HUES6 (cell line): ENCODE measurements at regions not wholly inside any gene's neighbourhood (a gene's known extent, or its start where the extent isn't known, plus 50 kb on each side); places are given as distances from the start of the nearest gene placed in this dataset.

Source experiments
- H3K27ac ChIP-seq: 2 replicates; pipeline ENCODE4 v1.7.0; 2013; ENCODE audit warnings: low read depth, mild to moderate bottlenecking, low read length, inconsistent platforms
- H3K27me3 ChIP-seq: 2 replicates; pipeline ENCODE4 v1.6.1; 2013; ENCODE audit warnings: low read length; ENCODE audit not compliant: control insufficient read depth, insufficient read depth
- H3K36me3 ChIP-seq: 2 replicates; pipeline ENCODE4 v1.6.1; 2013; ENCODE audit warnings: low read length; ENCODE audit not compliant: control insufficient read depth, insufficient read depth
- H3K4me1 ChIP-seq: 2 replicates; pipeline ENCODE4 v1.6.1; 2013; ENCODE audit warnings: low read length; ENCODE audit not compliant: control insufficient read depth, insufficient read depth
- H3K4me3 ChIP-seq: 2 replicates; pipeline ENCODE4 v1.5.1; 2013; ENCODE audit warnings: low read depth, low read length
- H3K9ac ChIP-seq: one replicate; pipeline ENCODE4 v1.6.1; 2013; ENCODE audit warnings: mild to moderate bottlenecking, low read length
- H3K9me3 ChIP-seq: 2 replicates; pipeline ENCODE4 v1.6.1; 2013; ENCODE audit warnings: low read depth, low read length; ENCODE audit not compliant: control insufficient read depth, insufficient read depth

GRCh38 chr20:39378776-39379175 is 416.6 kb downstream of the DHX35 start:
- Histone ChIP-seq H3K27ac (no peak overlapping the region), H3K36me3 (no peaks in the 10 kb centered on the region), H3K4me1 (peaks cover 3% of the 10 kb centered on the region; the same call in 1 of the 2 replicates), H3K27me3 (peaks cover 5% of the 10 kb centered on the region; the same call in 1 of the 2 replicates), H3K9me3 (no peaks in the 10 kb centered on the region), H3K4me3 (no peak overlapping the region), H3K9ac (no peak overlapping the region)

- H3K9ac ChIP-seq, result no peak overlapping the region
- H3K27me3 ChIP-seq, result peaks cover 5% of the 10 kb centered on the region; the same call in 1 of the 2 replicates
- peaks cover 3% of the 10 kb centered on the region; the same call in 1 of the 2 replicates for H3K4me1 ChIP-seq
- H3K36me3 ChIP-seq, result no peaks in the 10 kb centered on the region
- H3K4me3 ChIP-seq, result no peak overlapping the region
- H3K9me3 ChIP-seq, result no peaks in the 10 kb centered on the region
- no peak overlapping the region for H3K27ac ChIP-seq
Measured at GRCh38 chr20:39376788-39377187, 414.6 kb downstream of the DHX35 start.

GRCh38 chr20:39364320-39364719 is 402.2 kb downstream of the DHX35 start:
- Histone ChIP-seq H3K27me3 (no peaks in the 10 kb centered on the region), H3K9me3 (no peaks in the 10 kb centered on the region), H3K4me1 (no peaks in the 10 kb centered on the region), H3K4me3 (no peak overlapping the region), H3K9ac (no peak overlapping the region), H3K36me3 (no peaks in the 10 kb centered on the region), H3K27ac (no peak overlapping the region)

- no peaks in the 10 kb centered on the region for H3K36me3 ChIP-seq
- no peaks in the 10 kb centered on the region for H3K27me3 ChIP-seq
- no peak overlapping the region for H3K4me3 ChIP-seq
- H3K27ac ChIP-seq, result no peak overlapping the region
- H3K9me3 ChIP-seq, result no peaks in the 10 kb centered on the region
- no peaks in the 10 kb centered on the region for H3K4me1 ChIP-seq
- no peak overlapping the region for H3K9ac ChIP-seq
Measured at GRCh38 chr20:39359981-39360620, 398.0 kb downstream of the DHX35 start.

DNA sequence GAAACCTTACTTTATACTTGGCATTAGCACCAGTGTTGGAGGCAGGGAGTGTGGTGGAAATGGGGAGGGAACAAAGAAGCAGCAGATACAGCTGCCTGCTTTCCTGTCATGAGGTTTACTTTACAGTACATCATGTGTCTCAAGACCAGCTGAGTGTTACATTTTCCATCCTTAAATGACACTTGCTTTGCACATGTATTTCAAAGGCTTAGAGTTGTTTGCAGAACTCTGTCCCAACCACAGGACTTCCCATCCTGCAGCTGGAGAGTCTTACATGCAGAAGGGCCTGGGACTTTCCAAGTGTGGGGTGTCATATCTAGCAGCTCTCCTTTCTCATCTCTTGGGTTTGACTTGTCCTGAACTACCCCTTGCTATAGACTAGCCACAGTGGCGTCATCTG is 395.9 kb downstream of the DHX35 start:
- no peaks in the 10 kb centered on the region for H3K4me1 ChIP-seq
- H3K27ac ChIP-seq, result no peak overlapping the region
- H3K9me3 ChIP-seq, result no peaks in the 10 kb centered on the region
- no peaks in the 10 kb centered on the region for H3K27me3 ChIP-seq
- H3K36me3 ChIP-seq, result no peaks in the 10 kb centered on the region
- no peak overlapping the region for H3K9ac ChIP-seq
- no peak overlapping the region for H3K4me3 ChIP-seq

GRCh38 chr20:39356908-39357307 is 394.8 kb downstream of the DHX35 start:
- Histone ChIP-seq H3K4me3 (no peak overlapping the region), H3K9ac (no peak overlapping the region), H3K27ac (no peak overlapping the region), H3K27me3 (no peaks in the 10 kb centered on the region), H3K4me1 (no peaks in the 10 kb centered on the region), H3K36me3 (no peaks in the 10 kb centered on the region), H3K9me3 (no peaks in the 10 kb centered on the region)

DNA sequence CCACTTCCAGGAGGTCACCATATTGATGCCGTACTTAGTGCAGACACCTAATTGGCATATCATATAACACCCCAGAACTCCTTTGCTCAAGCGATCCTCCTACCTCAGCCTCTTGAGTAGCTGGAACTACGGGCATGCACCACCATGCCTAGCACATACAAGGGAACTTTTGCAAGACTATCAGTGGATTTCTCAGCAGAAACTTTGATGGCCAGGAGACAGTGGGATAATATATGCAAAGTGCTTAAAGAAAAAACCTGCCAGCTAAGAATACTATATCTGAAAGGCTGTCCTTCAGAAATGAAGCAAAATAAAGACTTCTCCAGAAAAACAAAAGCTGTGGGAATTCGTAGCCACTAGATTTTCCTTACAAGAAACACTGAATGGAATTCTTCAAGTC is 387.1 kb downstream of the DHX35 start:
- H3K9me3 ChIP-seq, result peaks cover 19% of the 10 kb centered on the region
- no peaks in the 10 kb centered on the region for H3K4me1 ChIP-seq
- no peak overlapping the region for H3K4me3 ChIP-seq
- H3K9ac ChIP-seq, result no peak overlapping the region
- no peaks in the 10 kb centered on the region for H3K27me3 ChIP-seq
- H3K27ac ChIP-seq, result no peak overlapping the region
- H3K36me3 ChIP-seq, result no peaks in the 10 kb centered on the region

GRCh38 chr20:39347626-39348025 is 385.5 kb downstream of the DHX35 start:
- Histone ChIP-seq H3K9ac (no peak overlapping the region), H3K9me3 (peaks cover 19% of the 10 kb centered on the region), H3K27ac (no peak overlapping the region), H3K4me1 (no peaks in the 10 kb centered on the region), H3K36me3 (no peaks in the 10 kb centered on the region), H3K27me3 (no peaks in the 10 kb centered on the region), H3K4me3 (no peak overlapping the region)

DNA sequence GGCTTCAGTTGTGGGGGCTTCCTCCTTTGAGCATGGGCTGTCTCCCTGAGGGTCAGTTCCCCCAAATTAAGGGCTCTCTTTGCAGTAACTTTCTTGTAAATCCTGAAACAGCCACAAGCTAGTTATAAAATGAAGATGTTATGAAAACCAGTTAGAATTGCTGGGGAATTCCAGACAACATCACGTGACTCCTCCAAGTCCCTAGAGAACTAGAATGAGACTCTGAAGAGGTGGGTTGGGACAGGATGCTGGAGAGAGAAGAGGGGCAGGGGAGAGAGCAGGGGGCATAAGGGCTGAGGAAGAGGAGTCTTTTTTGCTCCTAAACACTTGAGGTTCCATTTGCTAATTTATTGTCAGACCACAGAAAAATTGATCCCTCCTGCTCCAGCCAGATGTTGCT is 380.3 kb downstream of the DHX35 start:
- H3K27me3 ChIP-seq, result no peaks in the 10 kb centered on the region
- no peak overlapping the region for H3K27ac ChIP-seq
- no peaks in the 10 kb centered on the region for H3K36me3 ChIP-seq
- H3K4me3 ChIP-seq, result no peak overlapping the region
- H3K4me1 ChIP-seq, result no peaks in the 10 kb centered on the region
- H3K9ac ChIP-seq, result no peak overlapping the region
- no peaks in the 10 kb centered on the region for H3K9me3 ChIP-seq

DNA sequence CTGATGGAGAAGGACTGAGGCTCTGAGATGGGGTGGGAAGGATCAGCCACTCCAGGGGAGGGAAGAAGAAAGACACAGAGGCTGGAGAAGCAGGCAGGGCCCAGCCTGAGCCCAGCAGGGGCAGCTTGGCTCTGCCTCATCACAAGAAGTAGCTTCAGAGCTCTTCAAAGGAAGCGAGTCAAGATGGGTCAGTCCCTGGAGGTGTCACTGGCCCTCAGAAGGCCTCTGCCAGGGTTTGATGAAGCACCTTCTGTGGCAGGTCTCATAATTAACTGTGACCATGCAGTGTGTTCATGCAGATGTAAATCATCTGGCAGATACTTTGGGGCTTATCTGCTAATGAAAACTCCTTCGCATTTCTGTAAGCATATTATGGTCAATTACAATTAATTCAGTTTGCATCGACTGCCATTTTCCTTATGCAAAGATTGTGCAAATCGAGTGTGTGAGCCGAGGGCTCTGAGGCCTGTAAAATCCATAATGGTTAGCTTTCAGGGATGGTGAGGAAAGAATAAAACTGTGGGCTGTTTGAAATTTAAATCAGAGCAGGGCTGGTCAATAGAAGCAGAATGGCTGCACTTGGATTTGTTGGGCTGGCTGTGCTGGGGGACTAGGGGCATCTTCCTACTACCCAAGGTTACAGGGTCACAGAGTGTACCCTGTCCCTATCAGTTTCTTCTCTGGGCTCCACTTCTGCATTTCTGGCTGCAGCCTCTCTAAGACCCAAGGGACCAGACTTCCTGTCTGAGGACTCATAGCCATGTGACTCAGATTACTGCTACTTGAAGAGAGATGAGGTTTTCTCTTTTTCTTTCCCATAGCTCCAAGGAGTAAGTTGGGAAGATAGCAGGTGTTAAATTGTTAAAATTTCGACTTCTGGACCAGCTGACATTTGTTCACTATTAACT is 376.6 kb downstream of the DHX35 start:
- Histone ChIP-seq H3K36me3 (no peaks in the 10 kb centered on the region), H3K9ac (no peak overlapping the region), H3K4me3 (no peak overlapping the region), H3K4me1 (no peaks in the 10 kb centered on the region), H3K27me3 (no peaks in the 10 kb centered on the region), H3K27ac (no peak overlapping the region), H3K9me3 (no peaks in the 10 kb centered on the region)

DNA sequence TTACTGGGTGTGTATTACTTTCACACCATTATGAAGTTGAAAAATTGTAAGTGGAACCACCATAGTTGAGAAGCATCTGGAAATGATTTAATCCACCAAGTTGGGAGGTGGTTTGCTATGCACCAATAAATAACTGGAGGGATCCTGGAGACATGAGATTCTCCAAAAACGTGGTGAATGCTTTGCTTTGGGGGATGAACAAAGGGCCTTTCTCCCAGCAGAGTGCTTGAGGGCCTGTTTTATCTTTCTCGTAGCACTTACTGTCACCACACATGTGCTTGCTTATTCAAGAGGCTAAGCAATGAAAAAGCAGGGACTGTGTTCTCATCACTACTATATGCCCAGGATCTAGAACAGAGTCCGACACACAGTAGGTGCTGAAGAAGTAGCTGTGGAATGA is 371.1 kb downstream of the DHX35 start:
- no peak overlapping the region for H3K4me3 ChIP-seq
- H3K9me3 ChIP-seq, result no peaks in the 10 kb centered on the region
- H3K36me3 ChIP-seq, result no peaks in the 10 kb centered on the region
- no peaks in the 10 kb centered on the region for H3K27me3 ChIP-seq
- H3K27ac ChIP-seq, result no peak overlapping the region
- no peaks in the 10 kb centered on the region for H3K4me1 ChIP-seq
- no peak overlapping the region for H3K9ac ChIP-seq
